H9 (cell line): ENCODE measurements at regions not wholly inside any gene's neighbourhood (a gene's known extent, or its start where the extent isn't known, plus 50 kb on each side); places are given as distances from the start of the nearest gene placed in this dataset.

Experiments used
- DNase-seq: peaks from one replicate; pipeline ENCODE4 v3.0.0-alpha.2; 2017
- H2AFZ ChIP-seq: one replicate; pipeline ENCODE4 v1.6.1; 2013; ENCODE audit warnings: mild to moderate bottlenecking, low read length, control low read depth, moderate library complexity
- H2AK5ac ChIP-seq: 2 replicates; pipeline ENCODE4 v1.6.1; 2013; ENCODE audit warnings: low read length, control low read depth, mixed read lengths; ENCODE audit not compliant: insufficient read length
- H2BK120ac ChIP-seq: one replicate; pipeline ENCODE4 v1.6.1; 2013; ENCODE audit warnings: low read depth, mild to moderate bottlenecking, low read length, control low read depth, inconsistent platforms; ENCODE audit not compliant: poor library complexity, severe bottlenecking
- H2BK12ac ChIP-seq: 2 replicates; pipeline ENCODE4 v1.6.1; 2013; ENCODE audit warnings: low read length, control low read depth, mixed read lengths, low read depth; ENCODE audit not compliant: insufficient read length
- H2BK15ac ChIP-seq: 2 replicates; pipeline ENCODE4 v1.6.1; 2013; ENCODE audit warnings: low read depth, low read length, control low read depth
- H2BK20ac ChIP-seq: one replicate; pipeline ENCODE4 v1.6.1; 2013; ENCODE audit warnings: low read depth, mild to moderate bottlenecking, low read length, control low read depth, inconsistent platforms; ENCODE audit not compliant: poor library complexity, severe bottlenecking
- H2BK5ac ChIP-seq: 2 replicates; pipeline ENCODE4 v1.6.1; 2013; ENCODE audit warnings: low read length, control low read depth, mixed read lengths; ENCODE audit not compliant: insufficient read length
- H3K14ac ChIP-seq: 2 replicates; pipeline ENCODE4 v1.6.1; 2013; ENCODE audit warnings: low read length, control low read depth; ENCODE audit not compliant: insufficient read depth
- H3K18ac ChIP-seq: 2 replicates; pipeline ENCODE4 v1.6.1; 2013; ENCODE audit warnings: low read depth, mild to moderate bottlenecking, mixed read lengths, low read length, control low read depth; ENCODE audit not compliant: insufficient read length
- H3K23ac ChIP-seq: 2 replicates; pipeline ENCODE4 v1.6.1; 2013; ENCODE audit warnings: low read length, control low read depth, mixed read lengths, low read depth; ENCODE audit not compliant: insufficient read length
- H3K23me2 ChIP-seq: 2 replicates; pipeline ENCODE4 v1.6.1; 2013; ENCODE audit warnings: low read depth, mild to moderate bottlenecking, mixed read lengths, low read length, control low read depth; ENCODE audit not compliant: insufficient read length, poor library complexity, severe bottlenecking
- H3K27ac ChIP-seq: 2 replicates; pipeline ENCODE4 v1.5.1; 2013; ENCODE audit warnings: low read length, control low read depth, mixed read lengths, low read depth; ENCODE audit not compliant: insufficient read length
- H3K27me3 ChIP-seq: 2 replicates; pipeline ENCODE4 v1.6.1; 2013; ENCODE audit warnings: low read length, control low read depth, inconsistent platforms; ENCODE audit not compliant: insufficient read depth
- H3K4ac ChIP-seq: 2 replicates; pipeline ENCODE4 v1.6.1; 2013; ENCODE audit warnings: low read depth, mild to moderate bottlenecking, control low read depth, inconsistent platforms, low read length, moderate library complexity
- H3K4me1 ChIP-seq: 2 replicates; pipeline ENCODE4 v1.6.1; 2013; ENCODE audit warnings: low read length, control low read depth, inconsistent platforms; ENCODE audit not compliant: insufficient read depth
- H3K4me2 ChIP-seq: 2 replicates; pipeline ENCODE4 v1.6.1; 2013; ENCODE audit warnings: low read length, control low read depth, mixed read lengths; ENCODE audit not compliant: insufficient read length, insufficient read depth
- H3K56ac ChIP-seq: 2 replicates; pipeline ENCODE4 v1.6.1; 2013; ENCODE audit warnings: low read depth, mild to moderate bottlenecking, mixed read lengths, low read length, control low read depth; ENCODE audit not compliant: insufficient read length
- H3K79me1 ChIP-seq: 2 replicates; pipeline ENCODE4 v1.6.1; 2013; ENCODE audit warnings: low read depth, mild to moderate bottlenecking, moderate library complexity, low read length, control low read depth, inconsistent platforms; ENCODE audit not compliant: insufficient read depth, poor library complexity, severe bottlenecking
- H3K79me2 ChIP-seq: 2 replicates; pipeline ENCODE4 v1.6.1; 2013; ENCODE audit warnings: low read length, control low read depth, inconsistent platforms; ENCODE audit not compliant: insufficient read depth
- H3K9ac ChIP-seq: 2 replicates; pipeline ENCODE4 v1.6.1; 2013; ENCODE audit warnings: low read length, control low read depth, mixed read lengths; ENCODE audit not compliant: insufficient read length; ENCODE audit errors: extremely low read depth
- H3K9me3 ChIP-seq: one replicate; pipeline ENCODE4 v1.6.1; 2013; ENCODE audit warnings: low read depth, low read length, inconsistent platforms; ENCODE audit not compliant: control insufficient read depth
- H3T11ph ChIP-seq: one replicate; pipeline ENCODE4 v1.6.1; 2013; ENCODE audit warnings: mild to moderate bottlenecking, low read length, control low read depth, inconsistent platforms
- H4K20me1 ChIP-seq: one replicate; pipeline ENCODE4 v1.6.1; 2013; ENCODE audit not compliant: control insufficient read depth, insufficient read length, insufficient read depth
- H4K5ac ChIP-seq: 2 replicates; pipeline ENCODE4 v1.6.1; 2013; ENCODE audit warnings: low read depth, mild to moderate bottlenecking, mixed read lengths, low read length, control low read depth; ENCODE audit not compliant: insufficient read length
- H4K8ac ChIP-seq: replicated peaks from 2 replicates; pipeline ENCODE4 v1.6.1; 2013; ENCODE audit warnings: low read length, control low read depth, mixed read lengths, low read depth; ENCODE audit not compliant: insufficient read length
- H4K91ac ChIP-seq: 2 replicates; pipeline ENCODE4 v1.6.1; 2013; ENCODE audit warnings: low read depth, mild to moderate bottlenecking, moderate library complexity, mixed read lengths, low read length, control low read depth; ENCODE audit not compliant: insufficient read length
- H3K27ac Mint-ChIP-seq, 3 experiments: 2 replicates in 2 of 3; 3 replicates in 1 of 3; pipeline ENCODE4 v1.8.0; 2020 to 2021; ENCODE audit warnings: mixed read lengths in 3 of 3, mild to moderate bottlenecking in 1 of 3, moderate library complexity in 1 of 3
- H3K27me3 Mint-ChIP-seq: 2 replicates; pipeline ENCODE4 v1.8.0; 2021; ENCODE audit warnings: low read depth, mild to moderate bottlenecking, moderate library complexity, mixed read lengths
- H3K36me3 Mint-ChIP-seq, 3 experiments: 2 replicates in 2 of 3; 3 replicates in 1 of 3; pipeline ENCODE4 v1.8.0; 2020 to 2021; ENCODE audit warnings: low read depth in 3 of 3, mixed read lengths in 3 of 3; ENCODE audit not compliant: insufficient read depth in 1 of 3
- H3K4me1 Mint-ChIP-seq, 2 experiments: 2 replicates each; pipeline ENCODE4 v1.8.0; 2020; ENCODE audit warnings: mixed read lengths in 2 of 2
- H3K4me3 Mint-ChIP-seq, 2 experiments: 2 replicates in 1 of 2; 3 replicates in 1 of 2; pipeline ENCODE4 v1.8.0; 2020 to 2021; ENCODE audit warnings: mild to moderate bottlenecking in 2 of 2, mixed read lengths in 2 of 2, moderate library complexity in 1 of 2
- H3K9me3 Mint-ChIP-seq, 2 experiments: 2 replicates in 1 of 2; 3 replicates in 1 of 2; pipeline ENCODE4 v1.8.0; 2020; ENCODE audit warnings: mild to moderate bottlenecking in 2 of 2, mixed read lengths in 2 of 2, moderate library complexity in 1 of 2
- CTCF ChIP-seq: fragments of 200-600 bp; sonication (generic); conservative IDR thresholded peaks from 3 replicates; pipeline ENCODE4 v1.8.0; 2021; ENCODE audit warnings: antibody characterized with exemption, mild to moderate bottlenecking
- WGBS: extraction: QIAGEN DNeasy Blood & Tissue Kit; methylation state at CpG from one replicate; pipeline ENCODE4 v1.1.7; 2013; ENCODE audit warnings: missing lambda C conversion rate, low lambda C conversion rate, mixed read lengths; ENCODE audit not compliant: insufficient read length; ENCODE audit errors: extremely low coverage; 5-methylcytosine and 5-hydroxymethylcytosine counted together

DNA sequence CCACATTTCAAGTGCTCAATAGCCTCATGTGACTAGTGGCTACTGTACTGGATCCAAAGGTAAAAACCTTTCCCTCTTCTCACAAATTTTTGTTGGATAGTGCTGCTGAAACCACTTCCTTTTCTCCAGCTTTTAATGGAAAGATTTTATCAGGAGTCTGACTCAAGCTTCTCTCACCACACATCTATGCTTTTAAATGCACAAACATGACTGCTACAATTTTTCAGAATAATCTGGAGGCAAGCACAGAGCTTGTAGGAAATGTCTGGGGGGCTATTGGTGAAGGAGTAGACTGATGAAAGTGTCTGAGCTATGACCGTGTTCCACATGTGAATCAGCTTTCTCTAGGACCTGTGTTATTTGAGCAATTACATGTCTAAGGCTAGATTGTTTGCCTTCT lies 101.1 kb upstream of the FAT3 start:
- no peak overlapping the region for H4K5ac ChIP-seq
- TF ChIP-seq CTCF: no peak
- H3K9me3 Mint-ChIP-seq: no peaks in the 10 kb centered on the region; a peak in 1 of 5 replicates
- no peak overlapping the region for H3K9ac ChIP-seq
- no peak overlapping the region for H3K4me3 Mint-ChIP-seq
- no peaks in the 10 kb centered on the region for H3K23me2 ChIP-seq
- no peak overlapping the region for H4K8ac ChIP-seq
- H2BK120ac ChIP-seq: no peak overlapping the region
- H3K4me1 ChIP-seq: no peaks in the 10 kb centered on the region
- no CpG with 5 or more reads among the region's 1 CpG for WGBS
- no peak for DNase-seq
- no peak overlapping the region for H2BK5ac ChIP-seq
- H3K27me3 Mint-ChIP-seq: no peaks in the 10 kb centered on the region
- no peaks in the 10 kb centered on the region for H3K79me1 ChIP-seq
- no peak overlapping the region for H2AK5ac ChIP-seq
- no peaks in the 10 kb centered on the region for H3K9me3 ChIP-seq
- H3K36me3 Mint-ChIP-seq: no peaks in the 10 kb centered on the region
- no peak overlapping the region for H3T11ph ChIP-seq
- no peak overlapping the region for H3K18ac ChIP-seq
- no peak overlapping the region for H3K4ac ChIP-seq
- no peak overlapping the region for H2BK15ac ChIP-seq
- no peaks in the 10 kb centered on the region for H3K27me3 ChIP-seq
- peaks cover 3 to 5% of the 10 kb centered on the region in 2 experiments; a peak in 2 of 4 replicates for H3K4me1 Mint-ChIP-seq
- no peak overlapping the region for H3K56ac ChIP-seq
- H2AFZ ChIP-seq: no peak overlapping the region
- H4K20me1 ChIP-seq: no peaks in the 10 kb centered on the region
- no peak overlapping the region for H3K4me2 ChIP-seq
- H2BK12ac ChIP-seq: no peak overlapping the region
- H3K27ac ChIP-seq: no peak overlapping the region
- H2BK20ac ChIP-seq: no peak overlapping the region
- no peak overlapping the region for H3K27ac Mint-ChIP-seq
- H4K91ac ChIP-seq: no peak overlapping the region
- no peak overlapping the region for H3K23ac ChIP-seq
- H3K14ac ChIP-seq: no peak overlapping the region
- no peaks in the 10 kb centered on the region for H3K79me2 ChIP-seq
